ENCODE measurements at regions not wholly inside any gene's neighbourhood (a gene's known extent, or its start where the extent isn't known, plus 50 kb on each side); places are given as distances from the start of the nearest gene placed in this dataset.

DNA sequence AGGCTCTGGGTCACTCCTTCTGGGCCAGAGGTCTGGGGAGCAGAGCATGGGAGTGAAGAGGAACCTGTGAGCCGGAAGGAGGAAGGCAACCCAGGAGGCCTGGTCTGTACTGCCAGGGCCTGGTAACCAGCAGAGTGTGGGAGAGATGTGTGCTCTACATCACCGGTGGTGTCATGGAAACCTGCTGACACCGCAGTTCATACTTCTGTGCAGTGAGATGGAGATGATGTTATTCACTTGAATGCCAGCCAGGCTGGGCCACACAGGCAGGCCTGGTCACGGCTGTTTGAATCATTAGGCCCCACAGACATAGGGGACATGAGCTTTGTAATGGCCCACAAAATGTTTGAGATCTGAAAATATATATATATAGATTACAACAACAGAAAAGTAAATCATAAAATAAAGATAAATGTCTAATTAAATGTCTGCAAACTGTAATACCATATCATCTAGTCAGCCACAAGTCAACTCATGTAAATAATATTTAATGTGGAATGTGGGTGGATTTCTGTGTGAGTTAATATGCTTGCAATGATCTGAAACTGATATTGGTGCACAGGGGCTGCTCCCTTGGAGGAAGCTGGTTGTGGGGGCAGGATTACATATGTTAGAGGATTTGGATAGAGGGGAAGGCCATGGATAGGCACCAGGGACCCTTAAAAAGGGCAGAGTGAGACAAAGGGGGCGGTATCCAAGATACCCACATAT lies 108.5 kb upstream of the PFN2 start:
- no peak overlapping the region for H3K27ac ChIP-seq (ENCODE audit: low read depth in 1 of 2, low read length in 2 of 2)
- Mint-ChIP-seq H3K36me3 (no peaks in the 10 kb centered on the region), H3K4me1 (no peaks in the 10 kb centered on the region), H3K27me3 (ENCODE audit: low read depth in 3 of 3) (peaks cover 1 to 3% (median 2%) of the 10 kb centered on the region in 3 donors), H3K4me3 (no peak overlapping the region), H3K27ac (no peak overlapping the region), H3K9me3 (peaks cover 0 to 8% (median 6%) of the 10 kb centered on the region in 7 donors)
- H3K4me2 ChIP-seq (replicated peaks; ENCODE audit: extremely low read depth, low read length, poor library complexity, severe bottlenecking), result no peak overlapping the region
- no peaks in the 10 kb centered on the region for H3K27me3 ChIP-seq (ENCODE audit: control insufficient read depth in 2 of 2, insufficient read depth in 2 of 2, low read length in 2 of 2)
- H3K36me3 ChIP-seq (replicated peaks in 1 of 2; ENCODE audit: control insufficient read depth in 1 of 2, insufficient read depth in 2 of 2, low read length in 2 of 2), result no peaks in the 10 kb centered on the region
- H3K9ac ChIP-seq (ENCODE audit: insufficient read depth, low read length, poor library complexity, severe bottlenecking), result no peak overlapping the region
- H3K9me3 ChIP-seq (replicated peaks in 1 of 2; ENCODE audit: control insufficient read depth in 1 of 2, insufficient read depth in 1 of 2, low read length in 2 of 2), result peaks cover 5 to 8% of the 10 kb centered on the region in 2 donors
- H3K4me1 ChIP-seq (ENCODE audit: control insufficient read depth in 1 of 2, insufficient read depth in 2 of 2, low read length in 2 of 2), result no peaks in the 10 kb centered on the region
- no peaks in the 10 kb centered on the region for H4K20me1 ChIP-seq (ENCODE audit: insufficient read depth, low read length)
- WGBS (ENCODE audit: insufficient coverage), result 88% methylated on average over 3 of the region's 5 CpGs
- H2AFZ ChIP-seq (ENCODE audit: insufficient read depth, low read depth, low read length, poor library complexity, severe bottlenecking), result no peak overlapping the region
- intact Hi-C loops (cut with micrococcal nuclease), result no loop called here
- no peak overlapping the region for H3K4me3 ChIP-seq (replicated peaks in 1 of 3; ENCODE audit: low read depth in 2 of 3, low read length in 3 of 3)
- H3K79me2 ChIP-seq (ENCODE audit: insufficient read depth, low read length), result no peaks in the 10 kb centered on the region
- TF ChIP-seq, protein P1, sequence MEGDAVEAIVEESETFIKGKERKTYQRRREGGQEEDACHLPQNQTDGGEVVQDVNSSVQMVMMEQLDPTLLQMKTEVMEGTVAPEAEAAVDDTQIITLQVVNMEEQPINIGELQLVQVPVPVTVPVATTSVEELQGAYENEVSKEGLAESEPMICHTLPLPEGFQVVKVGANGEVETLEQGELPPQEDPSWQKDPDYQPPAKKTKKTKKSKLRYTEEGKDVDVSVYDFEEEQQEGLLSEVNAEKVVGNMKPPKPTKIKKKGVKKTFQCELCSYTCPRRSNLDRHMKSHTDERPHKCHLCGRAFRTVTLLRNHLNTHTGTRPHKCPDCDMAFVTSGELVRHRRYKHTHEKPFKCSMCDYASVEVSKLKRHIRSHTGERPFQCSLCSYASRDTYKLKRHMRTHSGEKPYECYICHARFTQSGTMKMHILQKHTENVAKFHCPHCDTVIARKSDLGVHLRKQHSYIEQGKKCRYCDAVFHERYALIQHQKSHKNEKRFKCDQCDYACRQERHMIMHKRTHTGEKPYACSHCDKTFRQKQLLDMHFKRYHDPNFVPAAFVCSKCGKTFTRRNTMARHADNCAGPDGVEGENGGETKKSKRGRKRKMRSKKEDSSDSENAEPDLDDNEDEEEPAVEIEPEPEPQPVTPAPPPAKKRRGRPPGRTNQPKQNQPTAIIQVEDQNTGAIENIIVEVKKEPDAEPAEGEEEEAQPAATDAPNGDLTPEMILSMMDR (IDR thresholded peaks at IDR 0.05), result no peak
- no peak for DNase-seq

DNA sequence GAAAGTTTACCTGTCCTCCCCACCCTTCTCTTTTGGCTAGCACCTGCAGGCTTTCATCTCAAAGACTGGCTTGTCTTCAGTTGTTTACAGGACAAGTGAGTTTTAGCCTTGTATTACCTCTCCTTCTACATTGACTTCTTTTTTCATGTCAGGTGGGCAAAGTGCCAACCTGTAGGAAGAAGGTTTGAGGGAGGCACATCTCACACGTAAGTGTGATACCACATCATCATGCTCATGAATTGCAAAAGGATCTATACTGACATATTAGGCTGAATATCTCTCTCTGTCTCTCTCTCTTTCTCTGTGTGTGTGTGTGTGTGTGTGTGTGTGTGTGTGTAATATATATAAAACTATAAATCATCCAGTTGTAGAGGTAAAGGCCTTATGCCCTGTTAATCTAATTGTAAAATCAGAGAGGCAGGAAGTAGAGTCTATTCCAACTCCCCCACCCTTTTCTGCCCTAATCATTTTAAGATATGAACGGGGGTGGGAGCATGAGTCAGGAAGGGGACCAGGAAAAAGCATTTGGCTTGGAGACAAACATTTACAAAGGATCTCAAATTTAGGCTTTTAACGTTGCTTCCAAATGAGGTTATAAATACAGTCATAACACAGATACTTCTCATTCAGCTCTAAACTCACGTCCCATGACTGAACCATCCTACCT lies 107.0 kb upstream of the PFN2 start:
- TF ChIP-seq, protein P1 (IDR thresholded peaks at IDR 0.05), result no peak
- H3K36me3 Mint-ChIP-seq, result no peaks in the 10 kb centered on the region
- peaks cover 0 to 10% (median 6%) of the 10 kb centered on the region in 7 donors for H3K9me3 Mint-ChIP-seq
- intact Hi-C loops (cut with micrococcal nuclease), result no loop called here
- no peak overlapping the region for H3K27ac Mint-ChIP-seq
- H2AFZ ChIP-seq (ENCODE audit: insufficient read depth, low read depth, low read length, poor library complexity, severe bottlenecking), result no peak overlapping the region
- H3K4me3 ChIP-seq (replicated peaks in 1 of 3; ENCODE audit: low read depth in 2 of 3, low read length in 3 of 3), result no peak overlapping the region
- no peak overlapping the region for H3K27ac ChIP-seq (ENCODE audit: low read depth in 1 of 2, low read length in 2 of 2)
- H3K4me1 ChIP-seq (ENCODE audit: control insufficient read depth in 1 of 2, insufficient read depth in 2 of 2, low read length in 2 of 2), result no peaks in the 10 kb centered on the region
- no peak for DNase-seq
- no peaks in the 10 kb centered on the region for H3K79me2 ChIP-seq (ENCODE audit: insufficient read depth, low read length)
- peaks cover 2 to 5% (median 4%) of the 10 kb centered on the region in 3 donors for H3K27me3 Mint-ChIP-seq (ENCODE audit: low read depth in 3 of 3)
- peaks cover 5 to 8% of the 10 kb centered on the region in 2 donors for H3K9me3 ChIP-seq (replicated peaks in 1 of 2; ENCODE audit: control insufficient read depth in 1 of 2, insufficient read depth in 1 of 2, low read length in 2 of 2)
- H3K36me3 ChIP-seq (replicated peaks in 1 of 2; ENCODE audit: control insufficient read depth in 1 of 2, insufficient read depth in 2 of 2, low read length in 2 of 2), result no peaks in the 10 kb centered on the region
- no peaks in the 10 kb centered on the region for H3K4me1 Mint-ChIP-seq
- no peaks in the 10 kb centered on the region for H3K27me3 ChIP-seq (ENCODE audit: control insufficient read depth in 2 of 2, insufficient read depth in 2 of 2, low read length in 2 of 2)
- H4K20me1 ChIP-seq (ENCODE audit: insufficient read depth, low read length), result no peaks in the 10 kb centered on the region
- no peak overlapping the region for H3K9ac ChIP-seq (ENCODE audit: insufficient read depth, low read length, poor library complexity, severe bottlenecking)
- no CpG with 5 or more reads among the region's 4 CpGs for WGBS (ENCODE audit: insufficient coverage)
- H3K4me2 ChIP-seq (replicated peaks; ENCODE audit: extremely low read depth, low read length, poor library complexity, severe bottlenecking), result no peak overlapping the region
- H3K4me3 Mint-ChIP-seq, result no peak overlapping the region

Measured in CD14-positive monocyte (primary cell).